Fibroblast of lung (primary cell): ENCODE measurements at regions not wholly inside any gene's neighbourhood (a gene's known extent, or its start where the extent isn't known, plus 50 kb on each side); places are given as distances from the start of the nearest gene placed in this dataset.

ENCODE experiments used
- CTCF ChIP-seq, 2 donors: IDR thresholded peaks in 1 of 2; conservative IDR thresholded peaks in 1 of 2; 1 replicate in 1 of 2; 2 replicates in 1 of 2; pipeline ENCODE4 v1.5.1; 2011 to 2012; ENCODE audit warnings: low read length in 2 of 2, control low read depth in 1 of 2, inconsistent platforms in 1 of 2, low read depth in 1 of 2, mild to moderate bottlenecking in 1 of 2
- EZH2 ChIP-seq: IDR thresholded peaks from 2 replicates; pipeline ENCODE4 v1.5.1; 2012; ENCODE audit warnings: low read length, control low read depth, mild to moderate bottlenecking; ENCODE audit errors: missing control alignments

GRCh38 chr4:141458501-141458900 lies 177.9 kb upstream of the IL15 start:
- TF ChIP-seq CTCF (conservative IDR thresholded peaks at IDR 0.05 in 1 of 2, IDR thresholded peaks at IDR 0.05 in 1 of 2; ENCODE audit: low read depth in 1 of 2, low read length in 2 of 2) (no peak), EZH2 (no peak)
